ENCODE measurements at regions not wholly inside any gene's neighbourhood (a gene's known extent, or its start where the extent isn't known, plus 50 kb on each side); places are given as distances from the start of the nearest gene placed in this dataset.

DNA sequence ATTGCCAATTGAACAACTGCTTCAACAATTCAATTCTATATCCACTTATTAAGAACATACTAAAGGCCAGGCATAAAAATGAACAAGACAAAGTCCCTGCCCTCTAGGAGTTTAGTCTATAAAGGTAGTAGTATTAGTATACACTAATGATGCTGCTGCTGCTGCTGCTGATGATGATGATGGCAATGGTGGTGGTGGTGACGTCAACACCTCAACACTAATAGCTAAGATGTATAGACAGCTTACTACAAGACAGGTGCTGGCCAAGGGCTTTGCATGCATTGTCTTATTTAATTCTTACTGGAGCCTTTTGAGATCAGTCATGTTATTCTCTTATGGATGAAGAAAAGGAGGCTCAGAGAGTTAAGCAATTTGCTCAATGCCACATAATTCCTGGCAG lies 164.4 kb upstream of the ASIC2 start:
- Histone ChIP-seq H3K27me3 (replicated peaks; ENCODE audit: insufficient read depth, low read length) (no peaks in the 10 kb centered on the region), H3K9me3 (replicated peaks; ENCODE audit: insufficient read depth, low read length) (no peaks in the 10 kb centered on the region), H3K9me2 (replicated peaks; ENCODE audit: insufficient read depth, low read length) (no peaks in the 10 kb centered on the region), H2AFZ (ENCODE audit: low read length) (no peak overlapping the region), H3K4me1 (ENCODE audit: low read length) (peaks cover 6% of the 10 kb centered on the region; the same call in 1 of the 2 replicates), H3K79me2 (ENCODE audit: low read length) (no peaks in the 10 kb centered on the region), H3K36me3 (replicated peaks; ENCODE audit: insufficient read depth, low read length) (no peaks in the 10 kb centered on the region), H3K4me3 (ENCODE audit: low read length) (no peak overlapping the region), H3F3A (ENCODE audit: insufficient read depth, low read length) (no peaks in the 10 kb centered on the region), H3K9ac (ENCODE audit: low read length) (no peak overlapping the region), H4K20me1 (ENCODE audit: insufficient read depth, low read length) (no peaks in the 10 kb centered on the region), H3K4me2 (ENCODE audit: low read depth, low read length) (no peak overlapping the region), H3K27ac (ENCODE audit: low read length) (no peak overlapping the region)
- DNase-seq: no peak
- TF ChIP-seq CTCF (IDR thresholded peaks at IDR 0.05; ENCODE audit: low read length) (no peak), EZH2phosphoT487 (IDR thresholded peaks at IDR 0.05; ENCODE audit: low read length) (no peak), EZH2 (optimal IDR thresholded peaks at IDR 0.05; ENCODE audit: low read depth, low read length) (no peak)

GRCh38 chr17:33459078-33459940 lies 166.2 kb upstream of the ASIC2 start:
- peak overlapping the region; percentile 37 for H3K4me3 ChIP-seq (ENCODE audit: low read length)
- H3F3A ChIP-seq (ENCODE audit: insufficient read depth, low read length): no peaks in the 10 kb centered on the region
- TF ChIP-seq EZH2phosphoT487 (IDR thresholded peaks at IDR 0.05; ENCODE audit: low read length) (no peak), CTCF (IDR thresholded peaks at IDR 0.05; ENCODE audit: low read length) (peak; percentile 35), EZH2 (optimal IDR thresholded peaks at IDR 0.05; ENCODE audit: low read depth, low read length) (no peak)
- no peak overlapping the region for H3K9ac ChIP-seq (ENCODE audit: low read length)
- H3K27ac ChIP-seq (ENCODE audit: low read length): peak overlapping the region; percentile 14; the same call in 1 of the 2 replicates
- no peaks in the 10 kb centered on the region for H3K27me3 ChIP-seq (replicated peaks; ENCODE audit: insufficient read depth, low read length)
- no peaks in the 10 kb centered on the region for H3K9me3 ChIP-seq (replicated peaks; ENCODE audit: insufficient read depth, low read length)
- H3K9me2 ChIP-seq (replicated peaks; ENCODE audit: insufficient read depth, low read length): no peaks in the 10 kb centered on the region
- H2AFZ ChIP-seq (ENCODE audit: low read length): peak overlapping the region; percentile 40
- no peaks in the 10 kb centered on the region for H4K20me1 ChIP-seq (ENCODE audit: insufficient read depth, low read length)
- no peaks in the 10 kb centered on the region for H3K36me3 ChIP-seq (replicated peaks; ENCODE audit: insufficient read depth, low read length)
- H3K79me2 ChIP-seq (ENCODE audit: low read length): no peaks in the 10 kb centered on the region
- peak overlapping the region; percentile 36 for H3K4me2 ChIP-seq (ENCODE audit: low read depth, low read length)
- DNase-seq: peak; percentile 56
- peaks cover 6% of the 10 kb centered on the region; the same call in 1 of the 2 replicates for H3K4me1 ChIP-seq (ENCODE audit: low read length)

GRCh38 chr17:33460781-33461450 lies 167.8 kb upstream of the ASIC2 start:
- no peak overlapping the region for H3K27ac ChIP-seq (ENCODE audit: low read length)
- H3F3A ChIP-seq (ENCODE audit: insufficient read depth, low read length): no peaks in the 10 kb centered on the region
- no peaks in the 10 kb centered on the region for H3K9me2 ChIP-seq (replicated peaks; ENCODE audit: insufficient read depth, low read length)
- H3K79me2 ChIP-seq (ENCODE audit: low read length): no peaks in the 10 kb centered on the region
- no peaks in the 10 kb centered on the region for H3K36me3 ChIP-seq (replicated peaks; ENCODE audit: insufficient read depth, low read length)
- TF ChIP-seq EZH2phosphoT487 (IDR thresholded peaks at IDR 0.05; ENCODE audit: low read length) (no peak), CTCF (IDR thresholded peaks at IDR 0.05; ENCODE audit: low read length) (no peak), EZH2 (optimal IDR thresholded peaks at IDR 0.05; ENCODE audit: low read depth, low read length) (no peak)
- peaks cover 6% of the 10 kb centered on the region; the same call in 1 of the 2 replicates for H3K4me1 ChIP-seq (ENCODE audit: low read length)
- DNase-seq: no peak
- no peaks in the 10 kb centered on the region for H3K9me3 ChIP-seq (replicated peaks; ENCODE audit: insufficient read depth, low read length)
- H3K4me2 ChIP-seq (ENCODE audit: low read depth, low read length): no peak overlapping the region
- no peak overlapping the region for H3K4me3 ChIP-seq (ENCODE audit: low read length)
- H4K20me1 ChIP-seq (ENCODE audit: insufficient read depth, low read length): no peaks in the 10 kb centered on the region
- no peak overlapping the region for H3K9ac ChIP-seq (ENCODE audit: low read length)
- H2AFZ ChIP-seq (ENCODE audit: low read length): no peak overlapping the region
- no peaks in the 10 kb centered on the region for H3K27me3 ChIP-seq (replicated peaks; ENCODE audit: insufficient read depth, low read length)

Measured in MM.1S (cell line).